ENCODE measurements at regions not wholly inside any gene's neighbourhood (a gene's known extent, or its start where the extent isn't known, plus 50 kb on each side); places are given as distances from the start of the nearest gene placed in this dataset.
"Not testable (repeated sequence)": the region's sequence is repeated elsewhere in the genome, so short reads cannot be mapped to it uniquely, and the experiment has no call there.

DNA sequence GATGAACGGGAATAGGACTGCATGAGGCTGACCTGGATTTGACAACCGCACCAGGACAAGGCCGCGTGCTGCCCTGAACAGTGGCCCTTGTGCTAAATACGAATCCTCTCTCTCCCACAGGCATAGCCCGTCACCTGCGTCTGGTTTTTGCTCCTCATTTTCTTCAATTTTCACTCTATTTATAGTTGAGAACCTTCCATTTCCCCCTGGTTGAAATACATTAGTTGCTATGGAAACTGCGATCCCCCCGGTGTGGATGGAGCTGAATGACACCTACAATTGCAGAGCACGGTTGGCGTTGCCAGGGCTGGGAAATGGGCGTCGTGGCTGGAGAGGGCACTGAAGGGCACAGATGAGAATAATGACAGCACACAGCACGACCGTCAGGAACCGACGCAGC lies 158.6 kb upstream of the PITRM1 start:
- DNase-seq, result no peak

DNA sequence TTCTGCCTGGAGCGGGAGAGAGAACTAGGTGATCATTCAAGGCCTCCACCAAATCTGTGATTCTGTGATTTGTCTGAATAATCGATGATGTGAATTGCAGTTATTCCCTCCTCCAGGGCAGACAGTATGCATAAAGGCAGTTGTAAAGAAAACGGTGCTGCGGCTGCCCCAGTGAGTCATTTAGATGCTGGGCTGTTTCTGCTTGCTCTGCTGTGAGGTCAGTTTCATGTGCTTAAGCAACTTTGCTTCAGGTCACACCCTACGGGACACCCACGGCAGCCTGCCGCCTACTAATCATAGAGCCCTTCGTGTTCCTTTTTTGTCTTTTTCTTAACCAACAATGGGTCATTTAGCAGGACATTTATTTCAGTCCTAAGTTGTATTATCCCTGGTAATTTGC lies 158.1 kb upstream of the PITRM1 start:
- peak in 1 of 2 experiments; percentile 5 for DNase-seq

DNA sequence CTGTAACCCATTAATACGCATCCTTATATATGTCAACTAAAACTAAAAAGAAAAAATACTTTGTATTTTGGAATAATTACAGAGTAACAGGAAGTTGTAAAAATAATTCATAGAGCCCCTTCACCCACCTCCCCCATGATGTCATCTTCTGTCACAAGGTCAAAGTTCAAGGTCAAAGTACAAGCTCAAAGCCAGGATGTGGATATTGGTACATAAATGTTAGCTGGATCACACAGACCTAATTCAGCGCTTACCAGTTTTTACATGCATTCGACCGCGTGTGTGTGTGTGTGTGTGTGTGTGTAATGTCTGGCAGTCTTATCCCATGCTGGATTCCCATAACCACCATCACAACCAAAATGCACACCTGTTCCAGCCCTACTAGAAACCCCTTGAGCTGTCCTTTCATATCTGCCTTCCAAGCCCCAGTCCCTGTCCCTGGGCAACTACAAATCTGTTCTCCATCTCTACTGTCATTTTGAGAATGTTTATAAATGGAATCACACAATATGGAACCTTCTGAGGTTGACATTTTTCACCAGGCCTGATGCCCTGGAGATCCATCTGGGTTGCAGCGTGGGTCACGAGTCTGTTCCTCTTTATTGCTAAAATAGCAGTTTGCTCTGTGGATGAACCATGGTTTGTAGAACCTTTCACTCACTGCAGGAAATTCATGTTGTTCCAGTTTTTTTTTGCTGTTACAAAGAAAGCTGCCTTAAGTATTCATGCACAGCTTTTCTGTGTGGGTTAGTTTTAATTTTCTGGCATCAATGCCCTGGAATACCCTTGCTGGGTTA lies 153.6 kb upstream of the PITRM1 start:
- no peak for DNase-seq

DNA sequence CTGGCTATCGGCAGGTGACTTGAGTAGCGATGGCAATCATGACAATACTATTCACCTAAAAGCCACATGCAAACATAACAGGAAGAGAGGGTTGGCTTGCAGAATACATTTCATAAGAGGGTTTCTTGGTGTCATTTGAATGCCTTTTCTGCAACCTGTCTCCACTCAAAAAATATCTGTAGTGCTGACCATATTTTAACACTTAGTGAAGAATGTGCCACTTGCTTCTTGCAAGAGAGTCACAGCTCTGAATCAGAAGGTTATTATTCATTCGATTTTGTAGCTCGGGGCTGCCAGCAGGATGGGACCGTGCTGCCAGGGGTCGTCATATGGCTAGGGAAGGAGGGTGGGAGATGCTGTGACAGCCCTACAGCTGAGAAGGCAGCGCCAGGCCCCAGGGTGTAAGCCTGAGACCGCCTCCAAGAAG lies 152.0 kb upstream of the PITRM1 start:
- no peak for DNase-seq

DNA sequence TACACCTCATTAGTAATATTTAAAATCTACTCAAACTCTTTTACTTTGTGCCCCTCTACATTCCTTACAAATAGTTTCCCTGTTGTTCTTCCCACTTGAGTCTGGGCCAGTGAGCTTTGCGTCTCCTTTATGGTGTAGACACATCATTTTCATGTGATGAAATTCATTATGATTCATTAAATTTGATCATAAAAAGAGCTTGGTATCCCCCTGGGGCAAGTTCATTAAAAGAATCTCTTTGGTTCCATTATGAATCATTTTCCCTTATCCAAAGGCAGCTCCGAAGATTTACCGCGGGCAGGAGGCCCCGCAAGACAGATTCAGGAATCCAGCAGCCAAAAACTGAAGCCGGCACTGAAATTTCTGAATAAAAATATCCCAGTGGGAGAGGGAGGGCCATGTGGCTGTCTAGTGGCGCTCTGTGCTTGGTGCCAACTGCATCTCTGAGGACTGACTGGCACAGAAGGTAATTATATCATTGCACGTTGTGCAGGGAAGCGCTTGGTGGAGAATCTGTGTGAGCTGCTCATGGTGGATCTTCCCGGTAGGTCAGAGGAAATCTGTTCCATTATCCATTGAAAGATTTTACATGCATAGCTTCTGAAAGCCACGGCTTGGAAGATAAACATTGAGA lies 151.4 kb upstream of the PITRM1 start:
- no peak for DNase-seq

DNA sequence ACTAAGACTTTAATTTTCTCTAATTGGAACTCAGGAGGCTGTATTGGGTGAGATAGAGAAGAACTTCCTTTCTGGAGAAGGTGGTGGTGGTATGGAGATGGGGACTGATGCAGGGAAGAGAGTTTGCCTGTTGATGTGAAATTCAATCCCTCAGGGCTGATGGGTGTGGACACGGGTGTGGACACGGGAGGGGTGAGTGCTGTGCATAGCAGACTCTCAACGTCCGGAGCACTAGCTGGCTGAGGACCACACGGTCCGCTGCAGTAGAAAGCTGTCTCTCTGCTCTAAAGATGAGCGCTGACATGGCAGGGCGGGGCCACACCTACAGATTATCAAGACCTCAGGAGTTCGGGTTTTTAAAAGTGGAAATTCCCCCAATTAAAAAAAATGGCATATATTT lies 148.5 kb upstream of the PITRM1 start:
- DNase-seq, result no peak

DNA sequence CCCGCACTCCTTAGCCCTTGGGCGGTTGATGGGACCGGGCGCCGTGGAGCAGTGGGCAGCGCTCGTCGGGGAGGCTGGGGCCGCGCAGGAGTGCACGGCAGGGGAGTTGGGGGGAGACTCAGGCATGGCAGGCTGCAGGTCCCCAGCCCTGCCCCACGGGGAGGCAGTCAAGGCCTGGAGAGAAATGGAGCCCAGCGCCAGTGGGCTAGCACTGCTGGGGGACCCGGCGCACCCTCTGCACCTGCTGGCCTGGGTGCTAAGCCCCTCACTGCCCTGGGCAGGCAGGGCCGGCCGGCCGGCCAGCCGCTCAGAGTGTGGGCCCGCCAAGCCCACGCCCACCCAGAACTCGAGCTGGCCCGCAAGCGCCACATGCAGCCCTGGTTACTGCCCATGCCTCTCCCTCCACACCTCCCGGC lies 147.2 kb upstream of the PITRM1 start:
- DNase-seq, result no peak

DNA sequence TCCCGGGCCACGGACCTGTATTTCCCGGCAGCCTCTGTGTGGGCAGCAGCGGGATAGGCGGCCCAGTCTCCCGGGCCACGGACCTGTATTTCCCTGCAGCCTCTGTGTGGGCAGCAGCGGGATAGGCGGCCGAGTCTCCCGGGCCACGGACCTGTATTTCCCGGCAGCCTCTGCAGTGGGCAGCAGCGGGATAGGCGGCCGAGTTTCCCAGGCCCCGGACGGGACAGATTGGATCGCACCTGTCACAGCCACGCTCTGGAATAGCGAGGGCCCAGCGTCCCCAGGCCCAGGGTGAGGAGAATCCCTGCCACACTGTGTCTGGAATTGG lies 145.9 kb upstream of the PITRM1 start:
- not testable (repeated sequence) for DNase-seq

DNA sequence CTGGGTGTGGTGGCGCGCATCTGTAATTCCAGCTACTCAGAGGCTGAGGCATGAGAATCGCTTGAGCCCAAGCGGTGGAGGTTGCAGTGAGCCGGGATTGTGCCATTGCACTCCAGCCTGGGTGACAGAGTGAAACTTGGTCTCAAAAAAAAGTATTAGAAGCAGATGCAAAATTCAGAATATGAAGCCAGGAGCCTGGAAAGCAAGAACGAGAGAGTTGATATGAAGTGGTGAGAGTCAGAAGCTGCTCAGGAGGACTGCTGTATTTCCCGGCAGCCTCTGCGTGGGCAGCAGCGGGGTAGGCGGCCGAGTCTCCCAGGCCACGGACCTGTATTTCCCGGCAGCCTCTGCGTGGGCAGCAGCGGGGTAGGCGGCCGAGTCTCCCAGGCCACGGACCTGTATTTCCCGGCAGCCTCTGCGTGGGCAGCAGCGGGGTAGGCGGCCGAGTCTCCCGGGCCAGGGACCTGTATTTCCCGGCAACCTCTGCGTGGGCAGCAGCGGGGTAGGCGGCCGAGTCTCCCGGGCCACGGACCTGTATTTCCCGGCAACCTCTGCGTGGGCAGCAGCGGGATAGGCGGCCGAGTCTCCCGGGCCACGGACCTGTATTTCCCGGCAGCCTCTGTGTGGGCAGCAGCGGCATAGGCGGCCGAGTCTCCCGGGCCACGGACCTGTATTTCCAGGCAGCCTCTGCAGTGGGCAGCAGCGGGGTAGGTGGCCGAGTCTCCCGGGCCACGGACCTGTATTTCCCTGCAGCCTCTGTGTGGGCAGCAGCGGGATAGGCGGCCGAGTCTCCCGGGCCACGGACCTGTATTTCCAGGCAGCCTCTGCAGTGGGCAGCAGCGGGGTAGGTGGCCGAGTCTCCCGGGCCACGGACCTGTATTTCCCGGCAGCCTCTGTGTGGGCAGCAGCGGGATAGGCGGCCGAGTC lies 145.2 kb upstream of the PITRM1 start:
- not testable (repeated sequence) for DNase-seq

DNA sequence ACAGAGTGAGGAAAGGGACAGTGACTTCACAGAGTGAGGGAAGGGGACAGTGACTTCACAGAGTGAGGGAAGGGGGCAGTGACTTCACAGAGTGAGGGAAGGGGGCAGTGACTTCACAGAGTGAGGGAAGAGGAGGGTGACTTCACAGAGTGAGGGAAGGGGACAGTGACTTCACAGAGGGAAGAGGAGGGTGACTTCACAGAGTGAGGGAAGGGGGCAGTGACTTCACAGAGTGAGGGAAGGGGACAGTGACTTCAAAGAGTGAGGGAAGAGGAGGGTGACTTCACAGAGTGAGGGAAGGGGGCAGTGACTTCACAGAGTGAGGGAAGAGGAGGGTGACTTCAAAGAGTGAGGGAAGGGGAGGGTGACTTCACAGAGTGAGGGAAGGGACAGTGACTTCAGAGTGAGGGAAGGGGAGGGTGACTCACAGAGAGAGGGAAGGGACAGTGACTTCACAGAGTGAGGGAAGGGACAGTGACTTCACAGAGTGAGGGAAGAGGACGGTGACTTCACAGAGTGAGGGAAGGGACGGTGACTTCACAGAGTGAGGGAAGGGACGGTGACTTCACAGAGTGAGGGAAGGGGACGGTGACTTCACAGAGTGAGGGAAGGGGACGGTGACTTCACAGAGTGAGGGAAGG lies 142.0 kb upstream of the PITRM1 start:
- not testable (repeated sequence) for DNase-seq

DNA sequence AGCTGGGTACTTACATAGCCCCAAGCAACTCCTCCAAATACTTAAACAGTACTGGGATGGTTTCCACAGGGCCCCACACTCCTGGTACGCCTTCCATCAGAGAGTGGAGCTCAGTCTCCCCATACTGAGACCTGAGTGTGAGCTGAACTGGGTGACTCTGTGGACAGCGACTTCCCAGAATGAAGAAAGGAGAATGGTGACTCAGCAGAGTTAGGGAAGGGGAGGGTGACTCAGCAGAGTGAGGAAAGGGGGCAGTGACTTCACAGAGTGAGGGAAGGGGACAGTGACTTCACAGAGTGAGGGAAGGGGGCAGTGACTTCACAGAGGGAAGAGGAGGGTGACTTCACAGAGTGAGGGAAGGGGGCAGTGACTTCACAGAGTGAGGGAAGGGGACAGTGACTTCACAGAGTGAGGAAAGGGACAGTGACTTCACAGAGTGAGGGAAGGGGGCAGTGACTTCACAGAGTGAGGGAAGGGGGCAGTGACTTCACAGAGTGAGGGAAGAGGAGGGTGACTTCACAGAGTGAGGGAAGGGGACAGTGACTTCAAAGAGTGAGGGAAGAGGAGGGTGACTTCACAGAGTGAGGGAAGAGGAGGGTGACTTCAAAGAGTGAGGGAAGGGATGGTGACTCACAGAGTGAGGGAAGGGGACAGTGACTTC lies 141.3 kb upstream of the PITRM1 start:
- DNase-seq, result peak in 1 of 2 experiments; percentile 7

DNA sequence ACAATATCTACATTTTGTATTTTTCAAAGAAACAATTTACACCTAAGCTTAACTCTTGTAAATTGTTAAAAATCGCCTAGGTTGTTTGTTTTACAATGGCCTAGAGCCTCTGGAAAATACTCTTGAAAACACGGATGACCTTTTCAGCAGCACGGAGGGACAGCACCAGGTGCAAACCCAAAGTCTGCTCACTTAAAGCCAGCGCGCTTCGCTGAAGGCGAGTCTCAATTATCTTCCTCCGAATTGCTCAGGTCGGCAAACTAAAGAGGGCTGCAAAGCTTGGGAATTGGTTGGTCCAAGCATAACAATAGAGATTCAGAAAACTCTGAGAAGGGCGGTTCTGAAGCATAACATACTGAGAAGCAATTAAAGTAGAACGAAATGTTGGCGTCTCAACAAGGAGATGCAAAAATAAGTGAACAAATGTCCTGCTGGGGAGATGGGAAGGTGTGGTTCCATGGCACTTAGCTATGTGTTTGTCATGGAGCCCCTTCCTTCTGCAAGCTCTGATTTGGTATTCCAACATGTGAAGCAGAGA lies 139.9 kb upstream of the PITRM1 start:
- DNase-seq, result no peak

DNA sequence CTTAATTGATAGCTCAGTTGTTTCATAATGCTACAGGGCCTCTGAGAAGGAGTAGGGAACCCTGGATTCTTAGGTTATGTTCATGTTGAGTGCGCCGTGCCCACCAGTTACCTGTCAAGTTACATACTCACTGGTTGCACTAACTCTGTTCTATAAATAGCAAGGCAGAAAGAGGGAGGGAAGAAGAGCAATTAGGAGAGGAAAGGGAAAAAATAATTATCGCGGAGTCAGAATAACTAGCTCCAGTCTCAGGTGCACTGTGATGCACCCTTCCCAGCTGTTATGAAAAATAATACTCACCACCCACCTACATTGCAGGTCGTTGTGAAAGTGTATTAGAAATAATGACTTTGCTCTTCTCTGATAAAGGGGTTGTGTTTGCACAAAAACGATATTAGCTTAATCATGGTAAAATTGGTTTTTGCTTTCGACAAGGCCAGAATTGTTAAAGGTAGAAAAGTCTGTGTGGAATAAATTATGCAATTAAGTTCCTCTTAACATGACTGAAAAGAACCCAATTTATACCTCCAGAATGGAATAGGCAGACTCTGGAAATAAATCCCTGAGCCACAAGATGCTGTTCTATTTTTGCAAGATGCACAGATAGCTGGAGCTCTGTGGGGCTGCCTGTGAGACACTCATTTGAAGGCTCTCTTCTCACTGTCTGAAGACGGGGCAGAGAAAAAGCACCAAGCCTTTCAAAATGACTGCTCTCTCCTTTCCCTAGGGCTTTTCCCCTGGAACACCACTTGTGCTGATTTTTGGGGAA lies 137.6 kb upstream of the PITRM1 start:
- no peak for DNase-seq

DNA sequence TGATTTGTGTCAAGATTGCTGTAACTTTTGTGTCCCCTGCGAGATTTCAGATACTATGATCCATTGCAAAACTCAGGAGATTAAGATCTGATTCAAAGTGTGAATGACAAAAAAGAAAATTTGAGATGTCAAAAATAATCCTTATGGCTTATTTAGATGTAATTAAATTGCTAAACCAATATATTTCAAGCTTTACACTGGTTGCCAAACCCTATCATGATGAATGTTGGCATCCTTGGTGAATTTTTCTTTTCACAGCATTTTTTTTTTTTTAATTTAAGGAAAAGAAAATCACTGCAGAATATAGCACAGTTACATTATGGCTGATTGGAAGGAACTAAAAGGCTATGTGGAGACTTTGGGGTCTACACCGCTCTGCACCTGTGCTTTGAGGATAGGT lies 133.5 kb upstream of the PITRM1 start:
- DNase-seq, result no peak

DNA sequence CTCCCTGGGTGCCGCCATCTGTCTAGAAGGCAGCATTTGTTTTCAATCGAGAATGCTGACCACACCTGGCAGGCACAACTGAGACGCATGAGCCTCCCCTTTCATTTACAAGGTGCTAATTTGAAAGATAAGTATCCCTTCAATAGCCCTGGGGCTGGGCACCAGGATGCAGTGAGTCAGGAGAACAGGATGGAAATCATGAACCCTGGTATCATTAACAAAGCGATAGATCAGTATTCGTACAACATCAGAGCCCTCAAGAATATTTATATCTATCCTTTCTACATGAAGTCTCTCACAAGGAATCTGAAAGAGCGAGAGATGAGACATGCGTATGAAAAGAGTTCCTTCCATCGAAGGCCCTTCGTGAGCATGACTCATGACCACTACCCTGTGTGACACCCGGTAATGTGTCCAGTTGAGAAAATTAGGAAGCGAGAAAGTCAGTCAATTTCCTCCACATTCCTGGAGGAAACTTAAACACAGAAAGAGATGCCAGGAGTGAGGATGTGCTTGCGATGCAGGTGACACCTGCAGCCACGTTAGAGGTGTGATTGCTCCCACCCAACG lies 123.1 kb upstream of the PITRM1 start:
- DNase-seq, result no peak

DNA sequence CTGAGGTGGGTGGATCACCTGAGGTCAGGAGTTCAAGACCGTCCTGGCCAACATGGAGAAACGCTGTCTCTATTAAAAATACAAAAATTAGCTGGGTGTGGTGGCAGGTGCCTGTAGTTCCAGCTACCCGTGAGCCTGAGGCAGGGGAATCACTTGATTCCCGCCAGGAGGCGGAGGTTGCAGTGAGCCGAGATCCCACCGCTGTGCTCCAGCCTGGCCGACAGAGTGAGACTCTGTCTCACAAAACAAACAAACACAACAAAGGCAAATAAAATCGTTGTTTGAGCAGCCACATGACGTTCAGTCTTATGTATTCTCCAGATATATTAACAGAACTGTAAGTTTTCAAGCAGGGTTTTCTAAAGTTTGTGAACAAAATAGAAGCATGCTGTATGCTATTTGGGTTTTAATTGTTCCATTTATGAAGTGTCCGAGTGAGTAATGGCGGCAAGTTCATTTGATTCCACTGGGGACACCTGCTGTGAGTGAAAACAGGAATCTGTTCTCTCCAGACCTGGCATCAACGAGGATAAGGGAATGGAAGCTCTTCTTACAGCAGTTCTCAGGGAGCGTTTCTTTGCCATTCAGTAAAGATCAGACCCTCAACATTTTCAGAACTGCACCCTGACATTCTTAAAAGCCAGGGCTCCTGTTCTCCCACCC lies 122.5 kb upstream of the PITRM1 start:
- DNase-seq, result no peak

DNA sequence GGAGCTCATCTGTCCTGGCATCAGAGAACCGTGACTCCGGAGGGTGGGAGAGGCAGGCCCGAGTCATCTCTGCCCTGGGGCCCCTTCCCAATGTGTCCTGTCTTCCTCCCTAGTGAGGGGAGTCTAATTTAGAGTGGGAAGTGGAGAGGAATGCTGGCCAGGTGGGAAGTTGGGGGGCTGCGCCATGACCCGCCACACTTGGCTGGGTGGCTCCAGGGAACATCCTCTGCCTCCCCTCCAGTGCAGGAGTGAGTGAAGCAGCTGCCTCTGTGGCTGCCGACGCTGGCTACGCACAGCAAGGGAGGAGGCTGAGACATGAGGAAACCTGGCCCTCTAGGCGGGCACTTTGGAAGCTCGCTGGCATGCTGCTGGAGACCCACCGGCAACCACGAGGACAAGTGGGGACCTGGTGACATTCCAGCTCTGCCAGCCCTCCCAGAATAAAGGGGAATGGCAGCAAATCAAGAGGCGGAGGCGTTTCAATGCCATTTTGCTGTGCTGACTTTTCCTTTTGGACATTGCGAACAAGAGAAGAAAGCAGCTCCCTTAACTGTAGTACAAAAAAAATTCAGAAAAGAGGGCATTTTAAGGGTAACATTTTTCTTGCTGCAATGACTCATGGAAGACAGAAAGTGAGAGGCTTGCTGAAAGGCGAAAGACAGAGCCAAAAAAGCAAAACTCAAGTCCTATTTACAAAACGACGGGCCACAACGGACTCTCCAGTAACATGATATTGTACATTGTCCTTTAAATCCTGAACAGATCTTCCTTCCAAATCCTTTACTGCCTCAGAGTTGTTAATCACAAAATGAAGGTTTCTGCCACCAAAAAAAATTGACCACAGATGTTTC lies 121.2 kb upstream of the PITRM1 start:
- DNase-seq, result no peak

DNA sequence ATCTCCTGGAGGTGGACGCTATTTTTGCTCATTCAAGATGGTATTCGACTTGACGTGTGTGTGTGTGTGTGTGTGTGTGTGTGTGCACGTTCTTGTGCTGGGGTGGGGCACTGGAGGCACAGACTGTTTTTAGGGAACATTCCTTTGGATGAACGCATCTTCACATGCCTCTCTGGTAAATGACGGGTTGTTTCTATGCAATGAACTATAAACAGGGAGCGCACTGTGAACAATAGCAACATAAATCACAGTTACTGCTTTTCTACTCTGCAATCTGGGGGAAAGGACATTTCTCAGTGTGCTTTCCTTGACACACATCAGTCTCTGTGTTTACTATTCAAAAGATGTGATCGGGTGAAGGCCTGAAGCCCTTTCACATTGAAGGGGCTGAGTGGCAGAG lies 120.1 kb upstream of the PITRM1 start:
- no peak for DNase-seq

DNA sequence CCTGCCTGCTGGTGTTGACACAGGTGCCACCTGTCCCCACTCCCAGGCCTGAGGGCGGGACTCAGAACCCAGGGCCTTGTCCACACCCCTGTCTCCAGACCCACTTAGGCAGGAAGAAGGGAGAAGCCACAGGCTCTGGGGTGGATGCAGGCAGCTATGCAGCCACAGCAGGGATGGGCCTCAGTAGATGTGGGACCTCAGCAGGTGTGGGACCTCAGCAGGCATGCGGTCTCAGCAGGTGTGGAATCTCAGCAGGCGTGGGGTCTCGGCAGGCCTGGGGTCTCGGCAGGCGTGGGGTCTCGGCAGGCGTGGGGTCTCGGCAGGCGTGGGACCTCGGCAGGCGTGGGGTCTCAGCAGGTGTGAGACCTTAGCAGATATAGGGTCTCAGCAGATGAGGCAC lies 118.0 kb upstream of the PITRM1 start:
- no peak for DNase-seq

Measured in activated CD4-positive, alpha-beta T cell treated with anti-CD3 and anti-CD28 coated beads, Interleukin-2, amount 50 U/mL, for 48 hours (primary cell).